GM21786 (cell line): ENCODE measurements at regions not wholly inside any gene's neighbourhood (a gene's known extent, or its start where the extent isn't known, plus 50 kb on each side); places are given as distances from the start of the nearest gene placed in this dataset.
"Not testable (repeated sequence)": the region's sequence is repeated elsewhere in the genome, so short reads cannot be mapped to it uniquely, and the experiment has no call there.

Experiments used
- ATAC-seq: cut with Tn5 transposase; IDR thresholded peaks from one replicate; pipeline ENCODE4 v1.9.1; 2021; ENCODE audit not compliant: unreplicated experiment

DNA sequence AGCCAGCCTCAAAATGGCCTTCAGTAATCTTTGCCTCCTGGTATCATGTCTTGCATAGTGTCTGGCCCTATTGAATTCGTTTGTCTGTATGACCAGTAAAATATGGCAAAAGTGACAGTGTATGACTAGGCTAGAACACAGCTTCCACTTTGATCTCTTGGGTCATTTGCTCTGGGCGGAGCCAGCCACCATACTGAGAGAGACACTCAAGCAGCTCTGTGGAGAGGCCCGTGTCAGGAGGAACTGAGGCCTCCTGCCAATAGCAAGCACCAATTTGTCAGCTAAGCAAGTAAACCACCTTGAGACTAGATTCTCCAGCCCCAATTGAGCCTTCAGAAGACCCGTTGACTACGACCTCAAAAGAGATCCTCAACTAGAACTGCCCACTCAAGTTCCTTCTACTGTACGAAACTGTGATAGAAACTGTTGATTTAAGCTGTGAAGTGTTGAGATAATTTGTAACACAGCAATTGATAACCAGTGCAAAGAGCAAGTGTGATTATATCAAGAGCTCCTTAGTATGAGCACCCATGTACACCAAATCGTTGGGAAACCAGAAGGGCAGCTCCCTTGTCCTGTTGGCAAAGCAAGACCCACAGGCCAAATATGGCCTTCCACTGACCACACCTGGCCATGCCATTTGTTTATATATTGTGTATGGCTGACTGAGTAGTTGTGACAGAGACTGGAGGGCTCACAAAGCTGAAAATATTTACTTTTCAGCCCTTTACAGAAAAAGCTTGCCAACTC is 52.7 kb upstream of the SERBP1 start:
- ATAC-seq = no peak

GRCh38 chr1:67484492-67484891 is 54.3 kb upstream of the SERBP1 start:
- ATAC-seq = no peak

DNA sequence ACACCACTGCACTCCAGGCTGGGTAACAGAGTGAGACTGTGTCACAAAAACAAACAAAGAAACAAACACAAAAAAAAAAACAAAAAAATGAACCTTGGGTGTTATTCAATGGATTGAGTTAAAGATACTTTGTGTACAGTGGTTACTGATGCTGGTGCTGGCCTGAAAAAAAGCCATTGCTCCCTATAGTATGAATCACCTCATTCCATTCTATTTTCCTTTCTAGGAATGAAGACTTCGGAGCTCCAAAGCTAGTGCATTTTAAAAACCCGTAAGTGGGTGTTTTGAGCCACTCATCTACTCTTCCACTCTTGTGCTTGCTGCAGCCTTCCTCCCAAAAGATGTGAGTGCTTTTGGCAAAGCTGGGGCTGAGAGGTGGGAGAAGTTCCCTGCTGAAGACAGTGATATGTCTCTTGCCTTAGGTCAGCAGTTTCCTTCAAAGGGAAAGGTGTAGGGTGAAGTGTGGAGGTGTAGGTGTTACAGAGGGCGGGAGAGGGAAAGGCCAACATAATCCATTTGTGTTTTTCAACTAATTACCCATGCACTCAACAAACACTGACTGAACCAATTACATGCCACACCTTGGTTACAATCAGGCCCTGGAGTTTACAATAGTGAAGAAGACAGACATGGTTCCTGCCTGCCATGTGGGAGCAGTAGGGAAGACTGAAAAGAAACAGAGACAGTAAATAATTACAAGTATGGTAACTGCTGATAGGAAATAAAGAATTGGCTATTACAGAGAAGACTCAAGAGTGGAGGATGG is 55.0 kb upstream of the SERBP1 start:
- no peak for ATAC-seq

- ATAC-seq = no peak
Measured at GRCh38 chr1:67489643-67490042, 59.4 kb upstream of the SERBP1 start.

DNA sequence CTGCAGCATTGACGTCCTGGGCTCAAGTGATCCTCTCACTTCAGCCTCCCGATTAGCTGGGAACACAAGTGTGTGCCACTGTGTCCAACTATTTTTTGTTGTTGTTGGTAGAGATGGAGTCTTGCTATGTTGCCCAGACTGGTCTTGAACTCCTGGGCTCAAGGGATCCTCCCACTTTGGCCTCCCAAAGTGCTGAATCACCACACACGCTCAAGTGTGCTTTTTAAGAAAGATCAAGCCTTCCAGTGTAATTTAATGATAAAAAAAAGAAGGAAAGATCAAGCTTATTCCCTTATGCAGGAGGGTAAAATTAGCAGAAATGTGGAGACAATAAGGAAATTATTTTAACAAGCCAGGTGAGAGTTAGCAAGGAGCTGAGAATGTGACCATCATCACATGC is 61.1 kb upstream of the SERBP1 start:
- ATAC-seq = no peak

DNA sequence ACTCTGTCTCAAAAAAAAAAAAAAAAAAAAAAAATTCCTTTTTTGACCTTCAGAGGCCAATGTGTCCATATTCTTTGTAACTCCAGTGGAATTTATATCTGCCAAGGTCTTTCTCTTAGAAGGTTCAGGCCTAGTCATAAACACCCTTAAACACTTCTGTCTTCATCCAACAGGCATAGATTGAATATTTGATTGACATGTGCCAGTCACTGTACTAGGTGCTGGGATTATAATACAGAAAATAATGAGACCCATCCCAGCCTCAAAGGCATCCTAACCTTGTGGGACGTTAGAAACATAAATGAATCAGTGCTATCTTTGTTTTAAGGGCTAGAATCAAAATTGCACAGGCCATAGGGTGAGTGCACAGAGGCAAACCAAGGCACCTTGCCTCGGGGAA is 62.9 kb upstream of the SERBP1 start:
- ATAC-seq = no peak

GRCh38 chr1:67495327-67495726 is 65.1 kb upstream of the SERBP1 start:
- ATAC-seq = no peak

- ATAC-seq = no peak
Measured at GRCh38 chr1:67496329-67496728, 66.1 kb upstream of the SERBP1 start.

DNA sequence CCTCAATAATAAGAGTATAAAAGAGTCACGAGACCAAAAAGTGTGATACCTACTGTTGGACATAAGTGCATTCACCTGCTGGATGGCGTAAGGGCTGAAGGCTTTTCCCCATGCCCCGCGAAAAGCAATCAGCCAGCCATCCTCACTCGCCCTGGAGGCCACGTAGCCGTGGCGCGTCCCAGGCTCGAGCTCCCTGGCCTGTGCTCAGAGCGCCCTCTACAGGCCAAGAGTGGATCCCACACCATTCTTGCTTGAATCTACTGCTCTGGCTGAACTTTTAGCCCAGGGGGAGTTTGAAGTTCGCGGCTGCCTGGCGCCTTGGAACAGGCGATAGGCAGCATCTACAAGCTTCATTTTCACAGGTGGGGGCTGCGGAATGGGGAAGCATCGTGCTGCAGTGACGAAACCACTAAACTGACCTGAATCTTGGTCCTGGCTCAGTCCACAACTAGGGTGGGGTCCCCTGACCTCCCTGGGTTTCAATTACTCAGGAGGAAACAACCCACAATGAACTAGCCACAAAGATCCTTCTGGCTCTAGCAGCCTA is 70.3 kb upstream of the SERBP1 start:
- ATAC-seq = peak; percentile 99

- no peak for ATAC-seq
Measured at GRCh38 chr1:67503974-67504373, 73.8 kb upstream of the SERBP1 start.

- not testable (repeated sequence) for ATAC-seq
Measured at GRCh38 chr1:67513392-67514294, 83.4 kb upstream of the SERBP1 start.

DNA sequence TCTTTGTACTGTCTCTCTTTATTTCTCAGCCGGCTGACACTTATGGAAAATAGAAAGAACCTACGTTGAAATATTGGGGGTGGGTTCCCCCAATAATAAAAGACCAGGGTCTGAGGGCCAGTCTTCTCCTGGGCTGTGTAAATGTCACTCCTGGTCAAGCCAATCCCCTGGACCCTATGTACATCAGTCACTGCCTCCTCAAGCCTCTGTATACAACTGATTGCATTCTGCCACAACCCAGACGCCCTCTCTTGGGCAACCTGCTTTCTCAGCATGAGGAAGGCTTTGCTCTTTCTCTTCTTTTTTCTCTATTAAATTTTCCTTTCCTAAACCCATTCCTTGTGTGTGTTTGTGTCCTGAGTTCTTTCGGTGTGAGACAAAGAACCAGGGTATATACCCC is 84.1 kb upstream of the SERBP1 start:
- ATAC-seq = no peak

- ATAC-seq = no peak
Measured at GRCh38 chr1:67514786-67515185, 84.6 kb upstream of the SERBP1 start.

DNA sequence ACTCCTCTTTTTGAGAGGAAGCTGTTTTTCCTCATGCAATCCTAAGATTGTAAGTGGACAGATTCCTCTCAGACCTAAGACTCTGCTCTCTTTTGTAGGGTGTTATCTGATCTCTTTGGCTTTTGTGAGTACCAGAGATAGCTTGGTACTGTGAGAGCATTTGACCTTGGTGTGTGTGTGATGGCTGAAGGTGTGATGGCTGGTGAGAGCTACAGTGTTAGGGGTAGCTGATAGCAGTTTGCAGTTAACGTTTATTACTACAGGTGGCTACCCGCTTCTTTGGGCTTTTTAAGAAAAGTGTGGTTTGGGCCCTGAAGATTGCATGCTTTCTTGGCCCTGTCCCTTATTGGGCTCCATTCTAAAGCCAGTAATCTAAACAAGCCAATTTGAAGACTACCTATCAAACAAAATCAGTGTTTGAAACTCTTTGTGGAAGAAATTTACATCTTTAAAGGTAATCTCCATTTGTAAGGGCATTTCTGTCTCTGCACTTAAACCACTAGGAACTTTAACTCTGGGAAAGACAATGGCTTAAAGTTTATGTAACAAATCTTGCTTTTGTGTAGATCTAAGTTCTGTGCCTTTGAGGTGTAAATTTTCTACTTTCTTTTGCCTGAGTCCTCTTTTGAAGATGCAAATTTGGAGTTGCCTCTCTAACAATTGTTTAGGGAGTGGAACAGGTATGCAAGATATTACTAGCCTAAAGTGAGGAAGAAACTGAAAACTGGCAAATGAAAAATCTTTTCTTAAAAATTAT is 85.3 kb upstream of the SERBP1 start:
- ATAC-seq = no peak

- ATAC-seq = no peak
Measured at GRCh38 chr1:67517046-67517445, 86.8 kb upstream of the SERBP1 start.

DNA sequence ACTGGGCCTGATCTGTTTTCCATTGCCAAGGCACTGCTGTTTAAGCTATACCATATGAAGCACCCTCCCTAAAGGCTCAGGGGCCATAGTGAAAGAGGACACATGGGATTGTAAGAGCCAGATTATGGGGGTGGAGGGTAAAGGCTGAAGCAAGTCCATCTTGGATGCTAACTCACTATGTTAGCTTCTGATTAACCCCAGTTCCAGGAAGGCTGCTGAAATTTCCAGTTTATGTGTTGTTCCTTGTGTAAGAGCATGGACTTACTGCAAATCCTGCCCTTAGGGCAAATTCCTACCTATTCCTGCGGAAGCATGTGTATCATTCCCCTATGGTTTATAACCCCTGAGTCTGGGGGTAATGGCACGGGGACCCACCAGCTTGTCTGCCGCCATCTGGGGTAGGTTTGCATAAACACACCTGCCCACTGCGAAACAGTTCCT is 91.8 kb upstream of the SERBP1 start:
- no peak for ATAC-seq

DNA sequence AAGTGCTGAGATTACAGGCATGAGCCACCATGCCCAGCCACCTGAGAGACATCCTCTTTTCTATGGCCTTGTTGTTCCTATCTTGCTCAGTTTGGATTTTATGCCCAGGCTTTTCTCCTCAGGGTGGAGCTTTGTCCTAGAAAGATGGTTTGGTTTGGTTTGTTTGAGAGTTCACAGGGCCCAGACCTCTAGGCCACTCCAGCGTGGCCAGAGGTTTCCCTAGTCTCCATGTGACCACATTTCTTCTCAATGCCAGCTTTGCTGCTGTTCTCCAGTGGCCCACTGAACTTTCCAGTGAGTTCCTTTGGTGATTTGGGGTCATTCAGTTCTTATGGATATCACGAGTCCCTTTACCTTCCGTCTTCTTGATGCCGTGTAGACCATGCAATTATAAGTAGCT is 92.6 kb upstream of the SERBP1 start:
- no peak for ATAC-seq

DNA sequence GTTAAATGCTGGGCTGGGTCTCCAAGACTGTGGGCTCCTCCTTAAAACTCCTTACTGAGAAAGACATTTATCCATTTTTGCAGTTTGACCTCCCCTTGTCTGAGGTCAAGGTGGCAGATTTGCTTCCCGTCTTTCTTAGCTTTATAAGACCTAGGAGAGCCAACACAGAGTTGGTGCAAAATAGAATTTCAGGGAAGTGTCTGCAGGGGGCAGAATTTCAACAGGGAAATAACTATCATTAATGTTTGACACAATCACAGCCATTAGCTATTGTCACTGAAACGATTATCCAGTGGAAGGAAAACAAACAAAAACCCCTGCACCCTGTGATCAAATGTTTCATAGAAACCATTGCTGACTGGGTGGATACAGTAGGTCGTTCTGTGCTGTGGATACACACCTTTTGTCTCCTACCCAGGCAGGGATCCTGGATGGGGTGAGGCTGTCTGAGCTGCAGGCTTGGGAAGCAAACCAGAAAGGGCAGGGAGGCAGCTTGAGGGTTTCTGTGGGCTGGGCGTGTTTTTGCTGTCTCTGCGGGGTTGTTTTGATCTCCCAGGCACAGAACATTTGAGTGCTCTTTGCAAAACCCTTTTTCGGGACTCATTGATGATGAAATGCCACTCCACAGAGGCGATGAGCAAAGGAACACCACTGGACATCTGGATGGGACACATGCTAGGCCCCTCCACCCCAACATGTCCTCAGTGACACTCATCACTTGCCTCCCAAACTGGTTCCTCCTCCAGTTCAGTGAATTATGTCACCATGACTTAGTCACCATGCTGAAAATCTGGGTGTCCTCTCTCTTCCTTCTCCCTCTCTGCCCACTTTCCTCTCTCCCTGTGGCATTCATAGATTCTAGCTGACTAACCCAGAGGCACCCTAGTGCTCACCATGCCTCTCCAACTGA is 94.2 kb upstream of the SERBP1 start:
- no peak for ATAC-seq

GRCh38 chr1:67525053-67525760 is 95.0 kb upstream of the SERBP1 start:
- ATAC-seq = no peak
